CD4-positive, alpha-beta memory T cell (primary cell): ENCODE measurements at regions not wholly inside any gene's neighbourhood (a gene's known extent, or its start where the extent isn't known, plus 50 kb on each side); places are given as distances from the start of the nearest gene placed in this dataset.
"Not testable (repeated sequence)": the region's sequence is repeated elsewhere in the genome, so short reads cannot be mapped to it uniquely, and the experiment has no call there.

ENCODE experiments used
- CTCF ChIA-PET: fragments of 350-600 bp; sonication (Branson Sonifier 250); formaldehyde crosslinking; loops from one replicate; lab custom pipeline; 2021; ENCODE audit warnings: inconsistent platforms; ENCODE audit not compliant: partially characterized antibody; lab: Charles Lee
- POLR2A ChIA-PET: fragments of 350-600 bp; sonication (Branson Sonifier 250); formaldehyde crosslinking; loops from one replicate; lab custom pipeline; 2021; ENCODE audit not compliant: partially characterized antibody; lab: Charles Lee
- DNase-seq, 5 donors: peaks; one replicate each; pipeline versions ENCODE4 v3.0.0 to v3.0.0-alpha.2; 2020 to 2022; ENCODE audit warnings: mixed read lengths in 1 of 5
- H3K27ac ChIP-seq: one replicate; pipeline ENCODE4 v1.7.0; 2013; ENCODE audit warnings: low read depth, low read length
- H3K27me3 ChIP-seq: 2 replicates; pipeline ENCODE4 v1.7.0; 2013; ENCODE audit warnings: mild to moderate bottlenecking, low read length, moderate library complexity; ENCODE audit not compliant: insufficient read depth
- H3K36me3 ChIP-seq: 2 replicates; pipeline ENCODE4 v1.7.0; 2013; ENCODE audit warnings: mild to moderate bottlenecking, low read length, moderate library complexity; ENCODE audit not compliant: insufficient read depth
- H3K4me1 ChIP-seq: 2 replicates; pipeline ENCODE4 v1.7.0; 2013; ENCODE audit warnings: mild to moderate bottlenecking, low read length, moderate library complexity; ENCODE audit not compliant: insufficient read depth
- H3K4me3 ChIP-seq, 2 donors: one replicate each; pipeline ENCODE4 v1.7.0; 2013; ENCODE audit warnings: low read length in 2 of 2, mild to moderate bottlenecking in 1 of 2
- H3K9me3 ChIP-seq, 2 donors: one replicate each; pipeline ENCODE4 v1.7.0; 2013; ENCODE audit warnings: low read length in 2 of 2, control low read depth in 1 of 2; ENCODE audit not compliant: control insufficient read depth in 1 of 2
- H3K27ac Mint-ChIP-seq, 7 donors: one replicate each; pipeline ENCODE4 v1.8.0; 2020 to 2021; ENCODE audit warnings: mixed read lengths in 7 of 7, mild to moderate bottlenecking in 6 of 7, inconsistent platforms in 3 of 7, moderate library complexity in 3 of 7
- H3K27me3 Mint-ChIP-seq, 2 donors: one replicate each; pipeline ENCODE4 v1.8.0; 2020 to 2021; ENCODE audit warnings: mixed read lengths in 2 of 2
- H3K36me3 Mint-ChIP-seq, 2 donors: one replicate each; pipeline ENCODE4 v1.8.0; 2020 to 2021; ENCODE audit warnings: mixed read lengths in 2 of 2, inconsistent platforms in 1 of 2, mild to moderate bottlenecking in 1 of 2
- H3K4me1 Mint-ChIP-seq, 4 donors: one replicate each; pipeline ENCODE4 v1.8.0; 2020 to 2021; ENCODE audit warnings: mixed read lengths in 4 of 4, mild to moderate bottlenecking in 1 of 4
- H3K4me3 Mint-ChIP-seq, 8 donors: one replicate each; pipeline ENCODE4 v1.8.0; 2020 to 2021; ENCODE audit warnings: mixed read lengths in 8 of 8, mild to moderate bottlenecking in 7 of 8, moderate library complexity in 6 of 8, inconsistent platforms in 3 of 8
- H3K9me3 Mint-ChIP-seq, 8 donors: one replicate each; pipeline ENCODE4 v1.8.0; 2020 to 2021; ENCODE audit warnings: mixed read lengths in 8 of 8, mild to moderate bottlenecking in 5 of 8, inconsistent platforms in 3 of 8, moderate library complexity in 1 of 8
- intact Hi-C: fragments of 100-400 bp; cut with micrococcal nuclease; formaldehyde crosslinking; loops from one replicate; pipeline ENCODE4 v1.15.1; 2023

GRCh38 chr16:26874318-26874717 lies 192.4 kb upstream of the C16orf82 start:
- H3K36me3 ChIP-seq, CTCF ChIA-PET, H3K9me3 ChIP-seq, H3K4me1 Mint-ChIP-seq, H3K9me3 Mint-ChIP-seq, H3K27ac ChIP-seq, intact Hi-C loops, H3K4me1 ChIP-seq, H3K4me3 ChIP-seq, H3K27me3 Mint-ChIP-seq, H3K27ac Mint-ChIP-seq, H3K36me3 Mint-ChIP-seq, H3K4me3 Mint-ChIP-seq, H3K27me3 ChIP-seq, POLR2A ChIA-PET, DNase-seq: not testable (repeated sequence)

- ChIA-PET CTCF (no interaction called here), POLR2A (no interaction called here)
- Histone ChIP-seq H3K9me3 (no peaks in the 10 kb centered on the region), H3K4me3 (no peak overlapping the region), H3K27me3 (no peaks in the 10 kb centered on the region), H3K27ac (no peak overlapping the region), H3K4me1 (no peaks in the 10 kb centered on the region), H3K36me3 (no peaks in the 10 kb centered on the region)
- intact Hi-C loops: no loop called here
- DNase-seq: no peak
- no peaks in the 10 kb centered on the region for H3K36me3 Mint-ChIP-seq
- peaks cover 7 to 9% of the 10 kb centered on the region in 2 donors for H3K27me3 Mint-ChIP-seq
- H3K4me1 Mint-ChIP-seq: no peaks in the 10 kb centered on the region
- no peak overlapping the region for H3K4me3 Mint-ChIP-seq
- H3K9me3 Mint-ChIP-seq: peaks cover 0 to 4% (median under 1%) of the 10 kb centered on the region in 8 donors
- H3K27ac Mint-ChIP-seq: no peak overlapping the region
Observed at GRCh38 chr16:26877421-26877820, 189.3 kb upstream of the C16orf82 start.

DNA sequence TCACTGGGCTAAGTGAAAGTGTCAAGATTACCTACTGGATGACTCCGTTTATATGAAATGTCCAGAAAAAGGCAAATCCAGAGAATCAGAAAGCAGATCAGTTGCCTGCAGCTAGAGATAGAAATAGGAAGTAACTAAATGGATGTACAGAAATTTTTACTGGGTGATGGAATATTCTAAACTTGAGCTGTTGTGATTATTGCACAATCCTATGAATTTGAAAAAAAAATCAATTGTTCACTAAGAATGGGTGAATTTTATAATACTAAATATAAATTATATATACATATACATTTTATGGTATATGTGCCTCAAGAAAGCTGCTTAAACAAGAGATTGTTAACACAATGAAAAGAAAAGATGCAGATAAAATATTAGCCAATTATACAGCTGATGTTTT lies 181.1 kb upstream of the C16orf82 start:
- DNase-seq: no peak
- Histone ChIP-seq H3K27me3 (no peaks in the 10 kb centered on the region), H3K4me1 (no peaks in the 10 kb centered on the region), H3K27ac (no peak overlapping the region), H3K9me3 (no peaks in the 10 kb centered on the region), H3K4me3 (no peak overlapping the region), H3K36me3 (no peaks in the 10 kb centered on the region)
- ChIA-PET CTCF (no interaction called here), POLR2A (no interaction called here)
- Mint-ChIP-seq H3K27me3 (peaks cover 8 to 11% of the 10 kb centered on the region in 2 donors), H3K36me3 (no peaks in the 10 kb centered on the region), H3K4me1 (no peaks in the 10 kb centered on the region), H3K27ac (no peak overlapping the region), H3K4me3 (no peak overlapping the region), H3K9me3 (peaks cover 0 to 13% (median 7%) of the 10 kb centered on the region in 8 donors)
- intact Hi-C loops: no loop called here

GRCh38 chr16:26889740-26890139 lies 177.0 kb upstream of the C16orf82 start:
- H3K27me3 ChIP-seq: no peaks in the 10 kb centered on the region
- Mint-ChIP-seq H3K4me1 (no peaks in the 10 kb centered on the region), H3K9me3 (peaks cover 0 to 6% (median 1%) of the 10 kb centered on the region in 8 donors), H3K36me3 (no peaks in the 10 kb centered on the region), H3K4me3 (no peak overlapping the region), H3K27me3 (peaks cover 2 to 3% of the 10 kb centered on the region in 2 donors), H3K27ac (no peak overlapping the region)
- POLR2A ChIA-PET: no interaction called here
- intact Hi-C loops: no loop called here
- no peaks in the 10 kb centered on the region for H3K4me1 ChIP-seq
- H3K27ac ChIP-seq: no peak overlapping the region
- no peaks in the 10 kb centered on the region for H3K9me3 ChIP-seq
- no peak for DNase-seq
- CTCF ChIA-PET: no interaction called here
- H3K4me3 ChIP-seq: no peak overlapping the region
- no peaks in the 10 kb centered on the region for H3K36me3 ChIP-seq

DNA sequence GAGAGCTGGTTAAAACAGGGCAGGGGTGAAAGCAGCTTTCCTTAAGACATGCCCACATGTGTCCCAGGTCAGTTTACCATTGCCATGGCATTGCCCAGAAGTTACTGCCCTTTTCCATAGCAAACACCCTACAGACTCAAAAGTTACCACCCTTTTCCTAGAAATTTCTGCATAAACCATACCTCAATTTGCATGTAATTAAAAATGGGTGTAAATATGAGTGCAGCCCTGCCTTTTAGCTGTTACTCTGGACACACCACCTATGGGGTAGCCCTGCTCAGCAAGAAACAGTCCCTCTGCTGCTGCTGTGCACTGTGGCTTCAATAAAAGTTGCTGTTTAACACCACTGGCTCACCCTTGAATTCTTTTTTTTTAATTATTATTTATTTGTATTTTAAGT lies 168.5 kb upstream of the C16orf82 start:
- ChIA-PET POLR2A (no interaction called here), CTCF (no interaction called here)
- Histone ChIP-seq H3K4me3 (no peak overlapping the region), H3K36me3 (no peaks in the 10 kb centered on the region), H3K4me1 (no peaks in the 10 kb centered on the region), H3K9me3 (no peaks in the 10 kb centered on the region), H3K27ac (no peak overlapping the region), H3K27me3 (no peaks in the 10 kb centered on the region)
- no peak overlapping the region for H3K4me3 Mint-ChIP-seq
- H3K27me3 Mint-ChIP-seq: peaks cover 7 to 17% of the 10 kb centered on the region in 2 donors
- no peak for DNase-seq
- H3K4me1 Mint-ChIP-seq: no peaks in the 10 kb centered on the region
- H3K36me3 Mint-ChIP-seq: no peaks in the 10 kb centered on the region
- H3K9me3 Mint-ChIP-seq: peaks cover 0 to 2% (median 0%) of the 10 kb centered on the region in 8 donors
- intact Hi-C loops: no loop called here
- H3K27ac Mint-ChIP-seq: no peak overlapping the region

- Histone ChIP-seq H3K27me3 (no peaks in the 10 kb centered on the region), H3K27ac (no peak overlapping the region), H3K36me3 (no peaks in the 10 kb centered on the region), H3K9me3 (no peaks in the 10 kb centered on the region), H3K4me1 (no peaks in the 10 kb centered on the region), H3K4me3 (no peak overlapping the region)
- Mint-ChIP-seq H3K27me3 (peaks cover 7 to 16% of the 10 kb centered on the region in 2 donors), H3K4me3 (no peak overlapping the region), H3K36me3 (no peaks in the 10 kb centered on the region), H3K27ac (no peak overlapping the region), H3K9me3 (no peaks in the 10 kb centered on the region), H3K4me1 (no peaks in the 10 kb centered on the region)
- ChIA-PET CTCF (no interaction called here), POLR2A (no interaction called here)
- intact Hi-C loops: no loop called here
- no peak for DNase-seq
Observed at GRCh38 chr16:26901196-26901861, 165.4 kb upstream of the C16orf82 start.

- Histone ChIP-seq H3K27me3 (no peaks in the 10 kb centered on the region), H3K36me3 (no peaks in the 10 kb centered on the region), H3K9me3 (no peaks in the 10 kb centered on the region), H3K4me1 (no peaks in the 10 kb centered on the region), H3K4me3 (no peak overlapping the region), H3K27ac (no peak overlapping the region)
- Mint-ChIP-seq H3K4me1 (no peaks in the 10 kb centered on the region), H3K27ac (no peak overlapping the region), H3K4me3 (no peak overlapping the region), H3K27me3 (peaks cover 7 to 19% of the 10 kb centered on the region in 2 donors), H3K9me3 (no peaks in the 10 kb centered on the region), H3K36me3 (no peaks in the 10 kb centered on the region)
- intact Hi-C loops: no loop called here
- ChIA-PET CTCF (no interaction called here), POLR2A (no interaction called here)
- no peak for DNase-seq
Observed at GRCh38 chr16:26901983-26902382, 164.7 kb upstream of the C16orf82 start.

DNA sequence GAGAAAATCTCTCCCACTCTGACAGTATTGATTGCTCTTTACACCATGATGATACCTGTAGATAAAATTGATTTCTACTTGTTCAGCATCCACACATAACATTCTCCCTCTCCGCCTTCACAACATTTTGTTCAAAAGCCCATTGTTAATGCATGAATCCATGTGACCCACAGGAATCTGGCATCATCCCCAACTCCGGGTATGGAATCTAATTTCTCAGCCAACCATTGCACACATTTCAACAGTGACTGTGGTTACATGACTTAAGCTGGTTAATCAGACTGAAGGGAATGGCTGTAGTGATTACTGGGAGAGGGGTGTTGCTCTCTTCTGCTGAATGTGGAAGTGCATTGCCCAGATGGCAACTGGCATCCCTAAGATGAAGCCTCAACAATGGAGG lies 161.4 kb upstream of the C16orf82 start:
- Histone ChIP-seq H3K4me1 (no peaks in the 10 kb centered on the region), H3K9me3 (no peaks in the 10 kb centered on the region), H3K27me3 (no peaks in the 10 kb centered on the region), H3K36me3 (no peaks in the 10 kb centered on the region), H3K4me3 (no peak overlapping the region), H3K27ac (no peak overlapping the region)
- DNase-seq: no peak
- ChIA-PET CTCF (no interaction called here), POLR2A (no interaction called here)
- no peak overlapping the region for H3K27ac Mint-ChIP-seq
- H3K9me3 Mint-ChIP-seq: no peaks in the 10 kb centered on the region
- no peaks in the 10 kb centered on the region for H3K4me1 Mint-ChIP-seq
- H3K36me3 Mint-ChIP-seq: no peaks in the 10 kb centered on the region
- intact Hi-C loops: no loop called here
- H3K4me3 Mint-ChIP-seq: no peak overlapping the region
- peaks cover 13 to 28% of the 10 kb centered on the region in 2 donors for H3K27me3 Mint-ChIP-seq
